Effector memory CD4-positive, alpha-beta T cell (primary cell): ENCODE measurements at regions not wholly inside any gene's neighbourhood (a gene's known extent, or its start where the extent isn't known, plus 50 kb on each side); places are given as distances from the start of the nearest gene placed in this dataset.
"Not testable (repeated sequence)": the region's sequence is repeated elsewhere in the genome, so short reads cannot be mapped to it uniquely, and the experiment has no call there.

Experiments
- DNase-seq, 3 donors: peaks; one replicate each; pipeline ENCODE4 v3.0.0-alpha.2; 2020
- H3K27ac ChIP-seq: 2 replicates; pipeline ENCODE4 v1.7.0; 2013; ENCODE audit warnings: mild to moderate bottlenecking, low read length, moderate library complexity; ENCODE audit not compliant: insufficient read depth, poor library complexity, severe bottlenecking
- H3K27me3 ChIP-seq: replicated peaks from 2 replicates; pipeline ENCODE4 v1.7.0; 2013; ENCODE audit warnings: mild to moderate bottlenecking, low read length; ENCODE audit not compliant: insufficient read depth, control insufficient read depth, poor library complexity, severe bottlenecking
- H3K36me3 ChIP-seq: 2 replicates; pipeline ENCODE4 v1.7.0; 2013; ENCODE audit warnings: mild to moderate bottlenecking, low read length, moderate library complexity; ENCODE audit not compliant: control insufficient read depth, insufficient read depth
- H3K4me1 ChIP-seq: 2 replicates; pipeline ENCODE4 v1.7.0; 2013; ENCODE audit warnings: low read length, mild to moderate bottlenecking; ENCODE audit not compliant: control insufficient read depth, insufficient read depth, poor library complexity, severe bottlenecking
- H3K4me3 ChIP-seq: 2 replicates; pipeline ENCODE4 v1.7.0; 2013; ENCODE audit warnings: low read length, low read depth, mild to moderate bottlenecking; ENCODE audit not compliant: insufficient read depth, poor library complexity, severe bottlenecking
- H3K9me3 ChIP-seq: 2 replicates; pipeline ENCODE4 v1.7.0; 2013; ENCODE audit warnings: mild to moderate bottlenecking, low read length, moderate library complexity; ENCODE audit not compliant: control insufficient read depth

DNA sequence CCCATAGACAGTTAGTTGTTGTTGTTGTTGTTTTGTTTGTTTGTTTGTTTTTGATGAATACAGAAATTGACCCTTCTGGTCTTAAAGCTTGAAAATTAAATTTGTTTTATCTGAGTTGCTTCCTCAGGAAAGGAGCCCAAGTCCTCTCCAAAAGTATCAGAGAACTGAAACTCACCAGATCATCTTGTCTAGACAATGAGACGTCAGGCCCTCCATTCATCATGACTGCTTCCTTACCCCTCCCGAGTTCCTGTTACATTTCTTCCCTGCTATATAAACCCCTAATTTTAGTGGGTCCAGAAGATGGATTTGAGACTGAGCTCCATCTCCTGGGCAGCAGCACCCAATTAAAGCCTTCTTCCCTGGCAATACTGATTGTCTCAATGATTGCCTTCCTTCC, 2744.8 kb upstream of the TPTE start:
- H3K27me3 ChIP-seq, H3K27ac ChIP-seq, H3K4me1 ChIP-seq, H3K9me3 ChIP-seq, H3K4me3 ChIP-seq, H3K36me3 ChIP-seq, DNase-seq: not testable (repeated sequence)

DNA sequence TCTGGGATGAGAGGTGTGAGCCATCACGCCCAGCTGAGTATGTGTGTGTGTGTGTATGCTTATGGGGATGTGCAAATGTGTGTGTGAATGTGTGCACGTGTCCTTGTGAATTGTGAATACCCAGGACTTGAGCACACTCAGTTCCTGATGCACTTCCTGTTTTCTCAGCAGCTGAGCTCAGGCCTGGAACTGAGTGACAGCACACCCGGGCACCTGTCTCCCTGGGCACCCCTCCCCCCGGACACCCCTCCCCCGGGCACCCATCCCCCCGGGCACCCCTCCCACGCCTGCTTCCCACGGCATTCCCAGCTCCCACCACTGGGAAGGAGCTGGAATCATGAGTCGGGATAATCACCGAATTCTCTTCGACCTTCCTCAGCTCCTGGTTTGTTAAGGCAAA, 2744.1 kb upstream of the TPTE start:
- not testable (repeated sequence) for H3K4me3 ChIP-seq, H3K9me3 ChIP-seq, H3K4me1 ChIP-seq, DNase-seq, H3K27me3 ChIP-seq, H3K36me3 ChIP-seq, H3K27ac ChIP-seq

DNA sequence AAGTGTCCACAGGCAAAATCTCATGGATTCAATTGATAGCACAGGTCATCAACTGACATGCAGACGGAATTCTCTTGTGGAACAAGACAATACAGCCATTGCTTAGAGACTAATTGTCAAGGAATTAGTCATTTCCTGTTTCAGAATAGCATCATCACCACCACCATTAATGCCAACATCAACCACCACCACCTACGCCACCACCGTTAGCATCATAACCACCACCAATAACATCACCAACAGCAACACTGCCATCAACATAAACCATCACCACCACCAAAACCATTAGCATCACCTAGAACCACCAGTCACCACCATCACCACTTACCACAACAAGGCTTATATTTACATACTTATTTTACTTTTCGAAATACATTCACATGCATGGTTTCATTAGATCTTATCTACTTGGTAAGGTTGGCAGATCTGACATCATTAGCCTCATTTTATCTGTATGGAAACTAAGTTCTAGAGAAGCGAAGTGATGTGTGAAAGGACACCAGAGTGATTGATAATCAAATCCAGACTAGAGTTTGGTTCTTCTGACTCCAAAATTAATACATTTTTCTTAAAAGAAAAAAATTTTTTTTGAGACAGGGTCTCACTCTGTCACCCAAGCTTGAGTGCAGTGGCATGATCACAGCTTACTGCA, 2733.8 kb upstream of the TPTE start:
- H3K36me3 ChIP-seq, H3K4me3 ChIP-seq, H3K27ac ChIP-seq, DNase-seq, H3K4me1 ChIP-seq, H3K27me3 ChIP-seq, H3K9me3 ChIP-seq: not testable (repeated sequence)

GRCh38 chr21:7793797-7794196, 2727.6 kb upstream of the TPTE start:
- not testable (repeated sequence) for H3K36me3 ChIP-seq, H3K9me3 ChIP-seq, H3K27ac ChIP-seq, H3K4me1 ChIP-seq, H3K4me3 ChIP-seq, DNase-seq, H3K27me3 ChIP-seq

DNA sequence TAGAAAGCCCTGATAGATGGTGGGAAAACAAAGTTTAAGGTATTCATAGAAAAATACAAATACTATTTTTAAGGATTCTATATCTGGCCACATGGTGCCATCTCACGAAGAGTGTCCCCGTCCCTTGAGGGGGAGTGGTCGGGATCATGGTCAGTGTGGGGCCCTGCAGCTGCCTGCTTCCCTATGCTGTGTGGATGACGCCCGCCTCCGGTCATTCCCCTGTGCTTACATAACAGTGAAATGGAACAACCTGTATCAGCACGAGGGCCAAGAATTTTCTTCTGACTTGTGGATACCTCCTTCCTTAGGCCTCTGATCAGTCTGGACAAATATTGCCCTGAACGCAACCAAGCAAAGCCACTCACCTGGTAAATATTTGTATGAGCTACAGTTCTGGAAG, 2724.1 kb upstream of the TPTE start:
- H3K27ac ChIP-seq, H3K4me1 ChIP-seq, H3K27me3 ChIP-seq, H3K4me3 ChIP-seq, H3K36me3 ChIP-seq, H3K9me3 ChIP-seq, DNase-seq: not testable (repeated sequence)

GRCh38 chr21:7798446-7798845, 2722.9 kb upstream of the TPTE start:
- not testable (repeated sequence) for H3K4me3 ChIP-seq, DNase-seq, H3K4me1 ChIP-seq, H3K27ac ChIP-seq, H3K9me3 ChIP-seq, H3K36me3 ChIP-seq, H3K27me3 ChIP-seq

DNA sequence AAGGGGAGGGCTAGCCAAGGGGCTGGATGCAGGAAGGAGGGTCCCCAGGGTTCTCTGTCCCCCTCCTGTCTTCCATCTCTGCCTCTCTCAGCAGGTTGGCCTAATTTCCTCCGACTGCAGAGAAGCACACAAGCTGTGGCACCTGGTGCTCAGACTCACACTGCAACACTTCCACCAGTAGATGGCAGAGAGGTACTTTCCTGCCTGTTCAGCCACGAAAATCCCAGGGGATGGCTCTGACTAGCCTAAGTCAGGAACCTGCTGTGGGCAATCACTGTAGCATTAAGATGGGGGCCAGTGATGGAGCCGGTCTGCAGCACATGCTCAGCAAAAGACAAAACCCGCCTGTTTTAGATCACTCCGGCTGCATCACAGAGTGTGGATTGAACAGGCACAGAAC, 2721.7 kb upstream of the TPTE start:
- not testable (repeated sequence) for H3K27me3 ChIP-seq, H3K4me1 ChIP-seq, H3K36me3 ChIP-seq

DNA sequence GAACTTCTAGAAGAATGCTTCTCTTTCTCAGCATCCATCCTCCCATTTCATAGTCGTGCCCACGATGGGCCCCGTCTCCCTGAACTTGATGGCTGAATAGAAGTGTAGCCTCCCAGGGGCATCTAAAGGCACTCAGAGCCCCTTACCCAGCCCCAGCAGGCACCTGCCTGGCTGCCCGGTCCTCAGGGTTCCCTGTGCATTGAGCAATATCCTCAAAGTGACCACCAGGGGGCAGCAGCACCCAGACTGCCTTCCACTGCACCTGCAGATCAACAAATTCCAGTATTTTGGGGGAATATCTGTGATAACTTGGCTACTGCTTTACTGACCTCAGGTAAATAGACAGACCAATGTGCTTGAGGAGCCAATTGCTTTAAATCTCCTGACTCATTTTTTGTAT, 2707.9 kb upstream of the TPTE start:
- not testable (repeated sequence) for H3K36me3 ChIP-seq, H3K9me3 ChIP-seq, H3K27ac ChIP-seq, H3K4me1 ChIP-seq, H3K27me3 ChIP-seq, H3K4me3 ChIP-seq, DNase-seq

More for the DNA sequence above, 2721.7 kb upstream of the TPTE start:
- H3K4me3 ChIP-seq, DNase-seq, H3K9me3 ChIP-seq, H3K27ac ChIP-seq: not testable (repeated sequence)

GRCh38 chr21:7817013-7817412, 2704.4 kb upstream of the TPTE start:
- not testable (repeated sequence) for H3K36me3 ChIP-seq, H3K4me3 ChIP-seq, H3K27me3 ChIP-seq, H3K4me1 ChIP-seq, H3K27ac ChIP-seq, H3K9me3 ChIP-seq, DNase-seq

DNA sequence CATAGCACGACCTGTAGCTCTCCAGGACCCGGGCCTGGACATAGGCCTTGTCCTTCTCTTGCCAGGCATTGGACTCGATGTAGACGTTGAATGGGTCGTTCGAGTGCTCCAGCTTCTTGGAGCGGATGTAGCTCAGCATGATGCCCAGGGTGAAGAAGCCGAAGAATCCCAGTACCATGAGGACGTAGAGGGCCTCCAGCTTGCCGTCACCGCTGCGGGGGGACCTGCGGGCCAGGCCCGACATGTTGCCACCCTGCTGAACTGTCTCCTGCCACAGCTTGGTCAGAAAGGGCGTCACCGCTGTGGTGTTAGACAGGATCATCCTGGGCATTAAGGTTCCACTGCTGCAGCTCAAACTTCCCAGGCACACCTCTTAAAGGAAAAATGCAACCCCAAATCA, 2702.1 kb upstream of the TPTE start:
- not testable (repeated sequence) for H3K4me1 ChIP-seq, H3K36me3 ChIP-seq, H3K27me3 ChIP-seq, H3K27ac ChIP-seq, H3K9me3 ChIP-seq, DNase-seq, H3K4me3 ChIP-seq

DNA sequence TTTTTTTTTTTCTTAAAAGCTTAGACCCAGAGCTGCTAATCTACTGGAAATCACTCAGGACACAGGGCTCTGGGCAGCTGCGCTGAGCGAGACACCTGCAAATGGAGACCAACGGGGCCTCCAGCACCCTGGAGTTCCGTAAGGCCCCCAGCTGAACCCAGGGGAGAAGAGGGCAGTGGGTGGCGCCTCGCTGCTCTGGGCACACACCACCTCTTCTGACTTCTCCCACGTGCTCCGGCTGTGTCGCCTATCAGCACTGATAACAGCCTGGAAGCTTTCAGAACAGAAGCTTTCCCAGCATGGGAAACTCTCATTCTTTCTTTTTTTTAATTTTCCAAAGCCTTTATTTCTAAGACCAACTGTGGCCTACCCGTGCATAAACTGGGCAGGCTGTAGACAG, 2695.8 kb upstream of the TPTE start:
- not testable (repeated sequence) for H3K4me3 ChIP-seq, H3K27me3 ChIP-seq, H3K36me3 ChIP-seq, H3K4me1 ChIP-seq, H3K27ac ChIP-seq, DNase-seq, H3K9me3 ChIP-seq
